ENCODE measurements at regions not wholly inside any gene's neighbourhood (a gene's known extent, or its start where the extent isn't known, plus 50 kb on each side); places are given as distances from the start of the nearest gene placed in this dataset.

DNA sequence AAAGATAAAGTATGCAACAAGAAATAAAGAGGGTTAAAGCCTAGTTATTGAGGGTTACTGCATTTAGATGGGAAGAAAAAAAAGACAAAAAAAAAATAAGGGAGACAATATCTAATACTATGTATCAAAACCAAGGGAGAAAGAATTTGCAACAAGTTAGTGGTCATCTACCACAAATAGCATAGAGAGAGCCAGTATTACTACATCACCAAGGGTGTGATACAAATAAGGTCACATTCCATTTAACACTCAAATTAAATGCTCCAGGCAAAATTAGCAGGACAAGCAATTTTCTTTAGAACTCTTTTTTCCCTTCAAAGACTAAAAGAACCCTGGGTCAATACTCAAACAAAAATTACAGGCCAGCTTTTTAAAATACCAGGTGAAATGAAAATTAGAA, 115.1 kb upstream of the GULP1 start:
- H3K79me1 ChIP-seq (ENCODE audit: low read depth in 1 of 2, low read length in 2 of 2), result no peaks in the 10 kb centered on the region
- no peaks in the 10 kb centered on the region for H3K9me3 ChIP-seq (ENCODE audit: control insufficient read depth, insufficient read depth, low read length)
- H3K18ac ChIP-seq (ENCODE audit: low read depth, low read length), result no peak overlapping the region
- H2BK120ac ChIP-seq (ENCODE audit: low read depth, low read length), result no peak overlapping the region
- H3K23ac ChIP-seq (ENCODE audit: low read depth, low read length), result no peak overlapping the region
- no peak overlapping the region for H3K56ac ChIP-seq (ENCODE audit: extremely low read depth, insufficient read depth, low read length)
- no peak overlapping the region for H3K27ac ChIP-seq (ENCODE audit: insufficient read depth, low read length)
- no peak overlapping the region for H4K91ac ChIP-seq (ENCODE audit: insufficient read depth, low read depth, low read length)
- H2AFZ ChIP-seq (replicated peaks; ENCODE audit: low read length, poor library complexity), result no peak overlapping the region
- no peaks in the 10 kb centered on the region for H3K36me3 ChIP-seq (ENCODE audit: control insufficient read depth, insufficient read depth, low read length)
- H2BK5ac ChIP-seq (ENCODE audit: low read depth, low read length, poor library complexity, severe bottlenecking), result no peak overlapping the region
- H4K20me1 ChIP-seq (ENCODE audit: insufficient read depth, low read length), result no peaks in the 10 kb centered on the region
- H2BK15ac ChIP-seq (ENCODE audit: low read depth, low read length), result no peak overlapping the region
- POLR2A ChIA-PET (ENCODE audit: unreplicated experiment), result no interaction called here
- in situ Hi-C loops (cut with MboI; ENCODE audit: low sequenced_read_pairs), result no loop called here
- no peak overlapping the region for H4K8ac ChIP-seq (ENCODE audit: low read depth in 2 of 2, low read length in 2 of 2)
- no peaks in the 10 kb centered on the region for H3K27me3 ChIP-seq (ENCODE audit: control insufficient read depth, insufficient read depth, low read length)
- no TSS peak for BruUV-seq (replicated peaks)
- dilution Hi-C loops (cut with HindIII; ENCODE audit: low sequenced_read_pairs, unreplicated experiment), result no loop called here
- CTCF ChIA-PET, result no interaction called here
- H3K9me1 ChIP-seq (ENCODE audit: insufficient read depth, low read length), result no peaks in the 10 kb centered on the region
- no peak overlapping the region for H4K5ac ChIP-seq (ENCODE audit: low read depth, low read length)
- no peak overlapping the region for H2AK9ac ChIP-seq (replicated peaks; ENCODE audit: low read depth, low read length, poor library complexity)
- DNase-seq, result no peak
- ATAC-seq (ENCODE audit: low read depth), result no peak
- H3K4me3 ChIP-seq (ENCODE audit: insufficient read depth, low read depth, low read length), result no peak overlapping the region
- H3K4me1 ChIP-seq (ENCODE audit: control insufficient read depth, insufficient read depth, low read length), result no peaks in the 10 kb centered on the region; the same call in none of the 2 replicates
- H3K4me2 ChIP-seq (ENCODE audit: low read depth, low read length), result no peak overlapping the region
- intact Hi-C loops (cut with micrococcal nuclease), result no loop called here
- no peak overlapping the region for H3K4ac ChIP-seq (ENCODE audit: low read depth, low read length)
- no peak overlapping the region for H3K14ac ChIP-seq (replicated peaks; ENCODE audit: low read depth, low read length)
- no peak overlapping the region for H2AK5ac ChIP-seq (ENCODE audit: low read depth, low read length)
- no peak overlapping the region for H3K9ac ChIP-seq (ENCODE audit: low read depth, low read length)
- no peak overlapping the region for H2BK20ac ChIP-seq (ENCODE audit: low read depth, low read length)
- TF ChIP-seq RFX5 (IDR thresholded peaks at IDR 0.05; ENCODE audit: low read depth, low read length), result no peak
- TF ChIP-seq CEBPB (IDR thresholded peaks at IDR 0.05; ENCODE audit: low read depth, low read length), result no peak
